ENCODE measurements at regions not wholly inside any gene's neighbourhood (a gene's known extent, or its start where the extent isn't known, plus 50 kb on each side); places are given as distances from the start of the nearest gene placed in this dataset.

GRCh38 chr14:43479596-43480195, 1027.4 kb downstream of the FSCB start:
- TF ChIP-seq CTCF (IDR thresholded peaks at IDR 0.05; ENCODE audit: extremely low read depth in 1 of 2, insufficient read depth in 1 of 2, low read depth in 1 of 2, low read length in 2 of 2) (no peak), EZH2 (IDR thresholded peaks at IDR 0.05; ENCODE audit: borderline replicate concordance, low read depth, low read length, severe bottlenecking) (no peak), POLR2A (IDR thresholded peaks at IDR 0.05; ENCODE audit: low read depth, low read length) (no peak), FOS (IDR thresholded peaks at IDR 0.05; ENCODE audit: borderline replicate concordance, insufficient read depth, low read length) (no peak), POLR2AphosphoS5 (IDR thresholded peaks at IDR 0.05; ENCODE audit: insufficient read depth, low read depth, low read length) (no peak), MAX (IDR thresholded peaks at IDR 0.05; ENCODE audit: insufficient read depth, insufficient read length) (no peak), MYC (IDR thresholded peaks at IDR 0.05; ENCODE audit: low read depth, low read length) (no peak), JUN (IDR thresholded peaks at IDR 0.05; ENCODE audit: borderline replicate concordance, insufficient read depth, insufficient read length, low read depth) (no peak)

All from endothelial cell of umbilical vein (primary cell).